GM23338 (cell line): ENCODE measurements at regions not wholly inside any gene's neighbourhood (a gene's known extent, or its start where the extent isn't known, plus 50 kb on each side); places are given as distances from the start of the nearest gene placed in this dataset.

Experiments
- ATAC-seq: fragments of 200-7000 bp; cut with Tn5 transposase; 3 replicates; pipeline ENCODE4 v1.9.1; 2020
- DNase-seq: peaks from one replicate; pipeline ENCODE4 v3.0.0-alpha.2; 2015; ENCODE audit warnings: low spot score
- H2AFZ ChIP-seq: fragments of 200-600 bp; sonication (generic); 2 replicates; pipeline ENCODE4 v1.8.0; 2016; ENCODE audit warnings: antibody characterized with exemption, mild to moderate bottlenecking, moderate library complexity
- H3F3A ChIP-seq: fragments of 200-600 bp; sonication (generic); replicated peaks from 2 replicates; pipeline ENCODE4 v1.8.0; 2017; ENCODE audit warnings: antibody characterized with exemption, mixed run types, low read depth
- H3K27ac ChIP-seq: fragments of 200-600 bp; sonication (generic); 2 replicates; pipeline ENCODE4 v1.6.1; 2016; ENCODE audit warnings: low read depth
- H3K27me3 ChIP-seq: fragments of 200-600 bp; sonication (generic); 2 replicates; pipeline ENCODE4 v1.8.0; 2016; ENCODE audit warnings: mild to moderate bottlenecking, mixed run types, moderate library complexity; ENCODE audit not compliant: insufficient read depth
- H3K36me3 ChIP-seq: fragments of 200-600 bp; sonication (generic); 2 replicates; pipeline ENCODE4 v1.8.0; 2016; ENCODE audit warnings: mild to moderate bottlenecking; ENCODE audit not compliant: insufficient read depth
- H3K4me1 ChIP-seq: fragments of 200-600 bp; sonication (generic); 2 replicates; pipeline ENCODE4 v1.8.0; 2016; ENCODE audit warnings: mild to moderate bottlenecking, moderate library complexity; ENCODE audit not compliant: insufficient read depth
- H3K4me2 ChIP-seq: fragments of 200-600 bp; sonication (generic); 2 replicates; pipeline ENCODE4 v1.7.1; 2017; ENCODE audit warnings: mixed run types
- H3K4me3 ChIP-seq: fragments of 200-600 bp; sonication (generic); 2 replicates; pipeline ENCODE4 v1.6.1; 2016; ENCODE audit warnings: mixed run types
- H3K79me2 ChIP-seq: fragments of 200-600 bp; sonication (generic); replicated peaks from 2 replicates; pipeline ENCODE4 v1.8.0; 2017; ENCODE audit warnings: mild to moderate bottlenecking; ENCODE audit not compliant: insufficient read depth
- H3K9me2 ChIP-seq: fragments of 200-600 bp; sonication (generic); 2 replicates; pipeline ENCODE4 v1.8.0; 2017; ENCODE audit not compliant: insufficient read depth
- H4K20me1 ChIP-seq: fragments of 200-600 bp; sonication (generic); replicated peaks from 2 replicates; pipeline ENCODE4 v1.8.0; 2017; ENCODE audit warnings: mild to moderate bottlenecking; ENCODE audit not compliant: insufficient read depth
- H3K27ac Mint-ChIP-seq: 2 replicates; pipeline ENCODE4 v1.8.0; 2020; ENCODE audit warnings: inconsistent platforms, mild to moderate bottlenecking, moderate library complexity, mixed read lengths
- H3K27me3 Mint-ChIP-seq: 3 replicates; pipeline ENCODE4 v1.8.0; 2022; ENCODE audit warnings: low read depth, mild to moderate bottlenecking, moderate library complexity, mixed read lengths, inconsistent platforms; ENCODE audit not compliant: insufficient read depth, poor library complexity
- H3K36me3 Mint-ChIP-seq: 3 replicates; pipeline ENCODE4 v1.8.0; 2021; ENCODE audit warnings: low read depth, mild to moderate bottlenecking, inconsistent platforms, moderate library complexity, mixed read lengths
- H3K4me1 Mint-ChIP-seq: 3 replicates; pipeline ENCODE4 v1.8.0; 2020; ENCODE audit warnings: mild to moderate bottlenecking, inconsistent platforms, mixed read lengths
- H3K4me3 Mint-ChIP-seq: 3 replicates; pipeline ENCODE4 v1.8.0; 2021; ENCODE audit warnings: moderate library complexity, mild to moderate bottlenecking, inconsistent platforms, mixed read lengths
- H3K9me3 Mint-ChIP-seq: 3 replicates; pipeline ENCODE4 v1.8.0; 2020; ENCODE audit warnings: moderate library complexity, mild to moderate bottlenecking, inconsistent platforms, mixed read lengths
- CREB1 ChIP-seq: fragments of 250-450 bp; sonication (Bioruptor Pico); IDR thresholded peaks from 2 replicates; pipeline ENCODE4 v1.5.0; 2020; ENCODE audit warnings: low read depth, mild to moderate bottlenecking, moderate library complexity
- CTCF ChIP-seq, 2 experiments: fragments of 200-600 bp in 1 of 2; sonication (generic) in 1 of 2; conservative IDR thresholded peaks; 2 replicates each; pipeline versions ENCODE4 v1.5.1 to v1.6.1; 2016 to 2017; ENCODE audit warnings: antibody characterized with exemption in 2 of 2, low read depth in 2 of 2, mild to moderate bottlenecking in 2 of 2, moderate library complexity in 1 of 2
- ETS1 ChIP-seq: IDR thresholded peaks from 2 replicates; pipeline ENCODE4 v1.6.1; 2016; ENCODE audit warnings: antibody characterized with exemption
- EZH2 ChIP-seq: fragments of 200-600 bp; sonication (generic); IDR thresholded peaks from one replicate; pipeline ENCODE4 v1.8.0; 2017; ENCODE audit warnings: antibody characterized with exemption, mild to moderate bottlenecking, low read depth; ENCODE audit not compliant: unreplicated experiment
- EZH2phosphoT487 ChIP-seq: fragments of 200-600 bp; sonication (generic); IDR thresholded peaks from one replicate; pipeline ENCODE4 v1.8.1; 2018; ENCODE audit warnings: antibody characterized with exemption; ENCODE audit not compliant: unreplicated experiment
- JUNB ChIP-seq: IDR thresholded peaks from one replicate; pipeline ENCODE4 v1.6.1; 2016; ENCODE audit warnings: antibody characterized with exemption; ENCODE audit not compliant: unreplicated experiment
- NANOG ChIP-seq: IDR thresholded peaks from 2 replicates; pipeline ENCODE4 v1.6.1; 2016; ENCODE audit warnings: antibody characterized with exemption, borderline replicate concordance
- POLR2AphosphoS5 ChIP-seq: IDR thresholded peaks from 2 replicates; pipeline ENCODE4 v1.6.1; 2016; ENCODE audit warnings: antibody characterized with exemption, low read depth
- REST ChIP-seq: IDR thresholded peaks from one replicate; pipeline ENCODE4 v1.6.1; 2018; ENCODE audit warnings: antibody characterized with exemption; ENCODE audit not compliant: unreplicated experiment
- ZNF114 ChIP-seq: fragments of 250-450 bp; sonication (Bioruptor Pico); IDR thresholded peaks from 2 replicates; pipeline ENCODE4 v1.5.0; 2020; ENCODE audit warnings: mild to moderate bottlenecking, moderate library complexity
- ZNF331 ChIP-seq: fragments of 250-450 bp; sonication (Bioruptor Pico); IDR thresholded peaks from 2 replicates; pipeline ENCODE4 v1.5.0; 2020; ENCODE audit warnings: low read depth, mild to moderate bottlenecking, moderate library complexity
- ZNF462 ChIP-seq: fragments of 250-450 bp; sonication (Bioruptor Pico); IDR thresholded peaks from 2 replicates; pipeline ENCODE4 v1.5.0; 2020; ENCODE audit warnings: mild to moderate bottlenecking, moderate library complexity

- H3K4me3 ChIP-seq: no peak overlapping the region
- no peak overlapping the region for H3K4me2 ChIP-seq
- Mint-ChIP-seq H3K9me3 (peaks cover 12% of the 10 kb centered on the region; the same call in 2 of the 3 replicates), H3K4me3 (no peak overlapping the region), H3K27me3 (no peaks in the 10 kb centered on the region), H3K27ac (no peak overlapping the region), H3K36me3 (peaks cover 8% of the 10 kb centered on the region; the same call in 2 of the 3 replicates), H3K4me1 (peaks cover 8% of the 10 kb centered on the region)
- peaks cover 3% of the 10 kb centered on the region; the same call in 1 of the 2 replicates for H3K9me2 ChIP-seq
- no peaks in the 10 kb centered on the region for H3F3A ChIP-seq
- H3K27me3 ChIP-seq: no peaks in the 10 kb centered on the region
- TF ChIP-seq ETS1: no peak
- TF ChIP-seq EZH2: no peak
- no peak for TF ChIP-seq REST
- TF ChIP-seq EZH2phosphoT487: no peak
- TF ChIP-seq POLR2AphosphoS5: no peak
- TF ChIP-seq CTCF (conservative IDR thresholded peaks at IDR 0.05; ENCODE audit: low read depth in 2 of 2): no peak
- TF ChIP-seq ZNF462: no peak
- no peak for TF ChIP-seq CREB1
- TF ChIP-seq JUNB: no peak
- no peak for TF ChIP-seq ZNF331 (CRISPR knock-in tag)
- no peak for TF ChIP-seq NANOG
- TF ChIP-seq ZNF114 (CRISPR knock-in tag): no peak
- H3K79me2 ChIP-seq: no peaks in the 10 kb centered on the region
- H3K27ac ChIP-seq: no peak overlapping the region
- ATAC-seq (no peak), DNase-seq (no peak)
- no peaks in the 10 kb centered on the region for H3K4me1 ChIP-seq
- H4K20me1 ChIP-seq: no peaks in the 10 kb centered on the region
- no peak overlapping the region for H2AFZ ChIP-seq
- no peaks in the 10 kb centered on the region for H3K36me3 ChIP-seq
These were observed 766.4 kb upstream of the WWC1 start for GRCh38 chr5:167525004-167525403.
